Endodermal cell (in vitro differentiated cells): ENCODE measurements at regions not wholly inside any gene's neighbourhood (a gene's known extent, or its start where the extent isn't known, plus 50 kb on each side); places are given as distances from the start of the nearest gene placed in this dataset.

ENCODE experiments used
- DNase-seq: peaks from one replicate; pipeline ENCODE4 v3.0.0-alpha.2; 2017
- H3K27ac ChIP-seq: 2 replicates; pipeline ENCODE4 v1.5.1; 2013; ENCODE audit warnings: mild to moderate bottlenecking, low read depth, low read length, moderate library complexity
- H3K27me3 ChIP-seq: 2 replicates; pipeline ENCODE4 v1.6.1; 2013; ENCODE audit warnings: mild to moderate bottlenecking, low read length, moderate library complexity; ENCODE audit not compliant: insufficient read depth, control insufficient read depth, poor library complexity, severe bottlenecking
- H3K36me3 ChIP-seq: 2 replicates; pipeline ENCODE4 v1.7.0; 2013; ENCODE audit warnings: mild to moderate bottlenecking, low read length, moderate library complexity; ENCODE audit not compliant: control insufficient read depth, insufficient read depth
- H3K4me1 ChIP-seq: one replicate; pipeline ENCODE4 v1.7.0; 2013; ENCODE audit warnings: low read length; ENCODE audit not compliant: control insufficient read depth, insufficient read depth
- H3K4me3 ChIP-seq: 2 replicates; pipeline ENCODE4 v1.5.1; 2013; ENCODE audit warnings: mild to moderate bottlenecking, low read length, moderate library complexity
- H3K9ac ChIP-seq: 2 replicates; pipeline ENCODE4 v1.6.1; 2013; ENCODE audit warnings: mild to moderate bottlenecking, low read length, moderate library complexity; ENCODE audit not compliant: poor library complexity, severe bottlenecking; ENCODE audit errors: extremely low read depth
- H3K9me3 ChIP-seq: 2 replicates; pipeline ENCODE4 v1.6.1; 2013; ENCODE audit warnings: mild to moderate bottlenecking, low read length, moderate library complexity; ENCODE audit not compliant: control insufficient read depth
- H3K27ac Mint-ChIP-seq: 2 replicates; pipeline ENCODE4 v1.8.0; 2020; ENCODE audit warnings: mixed read lengths
- H3K27me3 Mint-ChIP-seq: 2 replicates; pipeline ENCODE4 v1.8.0; 2021; ENCODE audit warnings: mild to moderate bottlenecking, mixed read lengths; ENCODE audit not compliant: insufficient read depth
- H3K36me3 Mint-ChIP-seq: 2 replicates; pipeline ENCODE4 v1.8.0; 2020; ENCODE audit warnings: low read depth, mixed read lengths
- H3K4me1 Mint-ChIP-seq: 2 replicates; pipeline ENCODE4 v1.8.0; 2020; ENCODE audit warnings: mixed read lengths
- H3K4me3 Mint-ChIP-seq: 2 replicates; pipeline ENCODE4 v1.8.0; 2020; ENCODE audit warnings: mild to moderate bottlenecking, moderate library complexity, mixed read lengths
- H3K9me3 Mint-ChIP-seq: 2 replicates; pipeline ENCODE4 v1.8.0; 2020; ENCODE audit warnings: mild to moderate bottlenecking, mixed read lengths
- WGBS, 2 experiments: methylation state at CpG; one replicate each; pipeline versions ENCODE4 v1.1.5 to v1.1.7; 2013; ENCODE audit warnings: missing lambda C conversion rate in 2 of 2, mixed read lengths in 1 of 2; ENCODE audit not compliant: insufficient coverage in 1 of 2, insufficient read length in 1 of 2; 5-methylcytosine and 5-hydroxymethylcytosine counted together
- TF ChIP-seq, protein P1 (sequence below): fragments of 200-600 bp; sonication (generic); conservative IDR thresholded peaks from 2 replicates; pipeline ENCODE4 v1.5.0; 2021; ENCODE audit warnings: antibody characterized with exemption, mild to moderate bottlenecking

GRCh38 chr7:12154119-12154518 is 57.0 kb upstream of the TMEM106B start:
- 80% methylated on average over 1 of the region's 1 CpG; no CpG with 5 or more reads in 1 of the 2 experiments for WGBS, 2 experiments
- no peaks in the 10 kb centered on the region for H3K9me3 ChIP-seq

DNA sequence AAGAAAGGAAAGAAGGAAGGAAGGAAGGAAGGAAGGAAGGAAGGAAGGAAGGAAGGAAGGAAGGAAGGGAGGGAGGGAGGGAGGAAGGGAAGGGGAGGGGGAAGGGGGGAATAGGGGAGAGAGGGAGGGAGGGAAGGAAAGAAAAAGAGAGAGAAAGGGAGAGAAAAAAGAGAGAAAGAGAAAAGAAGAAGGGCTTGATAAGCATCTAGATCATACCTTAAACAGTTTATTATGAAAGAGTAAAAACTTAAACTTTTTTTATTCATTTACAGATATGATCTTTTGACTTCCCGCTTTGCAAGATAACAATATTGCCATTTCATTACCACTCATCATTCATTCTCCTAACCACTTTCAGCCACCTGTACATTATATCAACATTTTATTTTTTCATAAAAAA is 53.6 kb upstream of the TMEM106B start:
- Histone ChIP-seq H3K27me3 (no peaks in the 10 kb centered on the region), H3K4me1 (no peaks in the 10 kb centered on the region), H3K4me3 (no peak overlapping the region), H3K27ac (no peak overlapping the region), H3K36me3 (no peaks in the 10 kb centered on the region), H3K9me3 (no peaks in the 10 kb centered on the region), H3K9ac (no peak overlapping the region)
- TF ChIP-seq, protein P1, sequence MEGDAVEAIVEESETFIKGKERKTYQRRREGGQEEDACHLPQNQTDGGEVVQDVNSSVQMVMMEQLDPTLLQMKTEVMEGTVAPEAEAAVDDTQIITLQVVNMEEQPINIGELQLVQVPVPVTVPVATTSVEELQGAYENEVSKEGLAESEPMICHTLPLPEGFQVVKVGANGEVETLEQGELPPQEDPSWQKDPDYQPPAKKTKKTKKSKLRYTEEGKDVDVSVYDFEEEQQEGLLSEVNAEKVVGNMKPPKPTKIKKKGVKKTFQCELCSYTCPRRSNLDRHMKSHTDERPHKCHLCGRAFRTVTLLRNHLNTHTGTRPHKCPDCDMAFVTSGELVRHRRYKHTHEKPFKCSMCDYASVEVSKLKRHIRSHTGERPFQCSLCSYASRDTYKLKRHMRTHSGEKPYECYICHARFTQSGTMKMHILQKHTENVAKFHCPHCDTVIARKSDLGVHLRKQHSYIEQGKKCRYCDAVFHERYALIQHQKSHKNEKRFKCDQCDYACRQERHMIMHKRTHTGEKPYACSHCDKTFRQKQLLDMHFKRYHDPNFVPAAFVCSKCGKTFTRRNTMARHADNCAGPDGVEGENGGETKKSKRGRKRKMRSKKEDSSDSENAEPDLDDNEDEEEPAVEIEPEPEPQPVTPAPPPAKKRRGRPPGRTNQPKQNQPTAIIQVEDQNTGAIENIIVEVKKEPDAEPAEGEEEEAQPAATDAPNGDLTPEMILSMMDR = no peak
- H3K9me3 Mint-ChIP-seq = no peaks in the 10 kb centered on the region
- no peak for DNase-seq
- H3K4me3 Mint-ChIP-seq = no peak overlapping the region
- H3K27ac Mint-ChIP-seq = no peak overlapping the region
- no peaks in the 10 kb centered on the region for H3K4me1 Mint-ChIP-seq
- H3K27me3 Mint-ChIP-seq = no peaks in the 10 kb centered on the region
- H3K36me3 Mint-ChIP-seq = no peaks in the 10 kb centered on the region
- WGBS, 2 experiments = 0% methylated on average over 1 of the region's 1 CpG

More at GRCh38 chr7:12154119-12154518, 57.0 kb upstream of the TMEM106B start:
- Mint-ChIP-seq H3K4me3 (no peak overlapping the region), H3K4me1 (no peaks in the 10 kb centered on the region), H3K27ac (no peak overlapping the region), H3K27me3 (no peaks in the 10 kb centered on the region), H3K9me3 (no peaks in the 10 kb centered on the region), H3K36me3 (no peaks in the 10 kb centered on the region)
- Histone ChIP-seq H3K4me3 (no peak overlapping the region), H3K27me3 (no peaks in the 10 kb centered on the region), H3K27ac (no peak overlapping the region), H3K9ac (no peak overlapping the region), H3K4me1 (no peaks in the 10 kb centered on the region), H3K36me3 (no peaks in the 10 kb centered on the region)
- no peak for DNase-seq
- TF ChIP-seq, protein P1 = no peak

GRCh38 chr7:12158334-12159060 is 52.6 kb upstream of the TMEM106B start:
- Mint-ChIP-seq H3K4me3 (no peak overlapping the region), H3K36me3 (no peaks in the 10 kb centered on the region), H3K27ac (no peak overlapping the region), H3K9me3 (no peaks in the 10 kb centered on the region), H3K27me3 (no peaks in the 10 kb centered on the region), H3K4me1 (no peaks in the 10 kb centered on the region)
- Histone ChIP-seq H3K27me3 (no peaks in the 10 kb centered on the region), H3K4me3 (no peak overlapping the region), H3K27ac (no peak overlapping the region), H3K4me1 (no peaks in the 10 kb centered on the region), H3K9ac (no peak overlapping the region), H3K36me3 (no peaks in the 10 kb centered on the region), H3K9me3 (no peaks in the 10 kb centered on the region)
- TF ChIP-seq, protein P1 = no peak
- WGBS, 2 experiments = 80 to 93% methylated on average over 1 to 5 of the region's 6 CpGs
- DNase-seq = no peak
